H7 (cell line): ENCODE measurements at regions not wholly inside any gene's neighbourhood (a gene's known extent, or its start where the extent isn't known, plus 50 kb on each side); places are given as distances from the start of the nearest gene placed in this dataset.
A peak's percentile ranks its signal among the peaks of the same experiment; 100 is the strongest.

Source experiments
- DNase-seq: peaks from one replicate; pipeline ENCODE4 v3.0.0; 2012
- H3K27me3 ChIP-seq: 2 replicates; pipeline ENCODE4 v1.6.0; 2011; ENCODE audit warnings: mild to moderate bottlenecking, low read length; ENCODE audit not compliant: control insufficient read depth, insufficient read depth
- H3K36me3 ChIP-seq: replicated peaks from 2 replicates; pipeline ENCODE4 v1.5.1; 2011; ENCODE audit warnings: low read length; ENCODE audit not compliant: control insufficient read depth, insufficient read depth
- H3K4me3 ChIP-seq: 2 replicates; pipeline ENCODE4 v1.5.1; 2011; ENCODE audit warnings: low read depth, mild to moderate bottlenecking, control low read depth, low read length, moderate library complexity; ENCODE audit not compliant: insufficient read depth

DNA sequence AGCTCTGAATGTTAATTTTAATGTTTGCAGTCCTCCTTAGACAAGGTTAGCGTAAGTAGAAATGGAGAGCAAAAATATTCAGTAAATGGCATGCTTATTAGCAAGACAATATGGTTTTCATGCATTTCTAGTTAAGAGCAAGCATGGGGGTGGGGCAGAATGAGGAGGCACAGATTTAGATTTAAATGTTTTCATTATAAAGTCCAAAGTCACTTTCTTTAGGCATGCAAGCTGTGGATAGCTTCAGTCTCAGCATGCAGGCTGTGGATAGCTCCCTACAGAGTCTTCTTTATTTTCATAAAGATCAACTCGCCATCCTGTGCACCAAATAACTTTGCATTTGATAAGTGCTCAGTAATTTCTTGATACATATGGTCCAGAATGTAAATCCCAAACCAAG, 1294.5 kb upstream of the ADGRL2 start:
- Histone ChIP-seq H3K27me3 (no peaks in the 10 kb centered on the region), H3K4me3 (no peak overlapping the region), H3K36me3 (no peaks in the 10 kb centered on the region)
- no peak for DNase-seq

DNA sequence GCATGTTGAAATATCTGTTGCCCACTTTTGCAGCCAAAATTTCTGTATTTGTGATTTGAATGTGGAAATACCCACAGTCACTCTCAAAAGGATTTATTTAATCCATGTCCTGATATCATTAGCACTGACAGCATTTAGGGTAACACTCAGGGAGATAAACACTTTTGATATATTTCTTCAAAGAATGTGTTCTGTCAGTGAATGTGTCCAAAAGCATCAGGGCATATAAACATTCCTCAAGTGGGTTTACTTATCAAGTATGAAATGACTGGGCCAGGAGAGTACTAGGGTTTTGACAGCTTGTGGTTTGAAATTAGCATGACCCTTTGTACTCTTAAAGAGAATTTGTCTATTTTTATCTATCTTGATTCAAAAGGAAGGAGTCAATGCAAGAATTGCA, 1302.1 kb upstream of the ADGRL2 start:
- no peaks in the 10 kb centered on the region for H3K36me3 ChIP-seq
- DNase-seq: no peak
- no peak overlapping the region for H3K4me3 ChIP-seq
- H3K27me3 ChIP-seq: no peaks in the 10 kb centered on the region

DNA sequence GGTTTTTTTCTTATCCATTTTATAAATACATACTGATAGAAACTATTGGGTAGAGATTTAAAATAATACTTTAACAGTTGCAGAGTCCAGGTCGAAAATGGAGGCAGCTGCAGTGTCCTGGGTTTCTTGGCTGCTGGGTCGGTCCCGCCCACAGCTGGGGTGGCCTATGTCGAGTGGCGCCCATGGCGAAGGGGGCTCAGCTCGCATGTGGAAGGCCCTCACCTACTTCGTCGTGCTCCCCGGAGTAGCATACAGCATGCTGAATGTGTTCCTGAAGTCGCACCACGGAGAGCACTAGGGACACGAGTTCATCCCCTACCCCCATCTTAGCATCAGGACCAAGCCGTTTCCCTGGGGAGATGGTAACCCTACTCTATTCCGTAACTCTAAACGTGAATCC, 1304.9 kb upstream of the ADGRL2 start:
- Histone ChIP-seq H3K4me3 (no peak overlapping the region), H3K27me3 (no peaks in the 10 kb centered on the region), H3K36me3 (no peaks in the 10 kb centered on the region)
- no peak for DNase-seq

DNA sequence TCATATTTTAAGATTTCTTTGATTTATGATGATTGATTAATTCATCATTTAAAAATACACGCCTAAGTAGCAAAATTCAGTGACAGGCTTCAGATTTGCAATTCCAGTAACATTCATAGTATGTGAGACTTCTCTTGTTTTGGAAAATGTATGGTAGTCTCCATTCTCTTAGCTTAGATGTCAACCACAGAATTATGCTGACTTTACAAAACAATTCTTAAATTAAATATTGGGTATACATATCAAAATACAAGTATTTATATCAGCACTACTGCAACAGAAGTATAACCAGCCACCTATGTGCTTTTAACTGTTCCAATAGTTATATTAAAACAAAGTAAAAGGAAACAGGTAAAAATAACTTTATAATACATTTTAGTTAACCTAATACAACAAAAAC, 1328.6 kb upstream of the ADGRL2 start:
- no peak for DNase-seq
- Histone ChIP-seq H3K36me3 (no peaks in the 10 kb centered on the region), H3K27me3 (no peaks in the 10 kb centered on the region), H3K4me3 (no peak overlapping the region)

DNA sequence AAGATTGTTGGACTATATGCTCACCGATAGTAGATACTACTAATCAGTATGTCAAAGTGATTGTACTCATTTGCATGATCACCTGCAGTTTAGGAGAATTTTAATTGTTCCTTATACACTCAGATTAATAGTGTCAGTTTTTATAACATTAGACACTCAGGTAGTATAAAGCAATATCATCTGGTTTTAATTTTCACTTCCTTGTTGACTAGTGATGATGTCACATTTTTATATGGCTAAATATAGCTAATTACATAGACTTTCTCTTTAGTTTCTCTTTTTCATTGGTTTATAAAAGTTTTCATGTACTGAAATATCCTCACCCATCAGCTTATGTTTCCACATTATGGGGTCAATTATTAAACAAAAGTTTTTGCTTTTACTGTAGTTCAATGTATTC, 1332.4 kb upstream of the ADGRL2 start:
- no peaks in the 10 kb centered on the region for H3K36me3 ChIP-seq
- no peak for DNase-seq
- H3K4me3 ChIP-seq: no peak overlapping the region
- H3K27me3 ChIP-seq: no peaks in the 10 kb centered on the region

DNA sequence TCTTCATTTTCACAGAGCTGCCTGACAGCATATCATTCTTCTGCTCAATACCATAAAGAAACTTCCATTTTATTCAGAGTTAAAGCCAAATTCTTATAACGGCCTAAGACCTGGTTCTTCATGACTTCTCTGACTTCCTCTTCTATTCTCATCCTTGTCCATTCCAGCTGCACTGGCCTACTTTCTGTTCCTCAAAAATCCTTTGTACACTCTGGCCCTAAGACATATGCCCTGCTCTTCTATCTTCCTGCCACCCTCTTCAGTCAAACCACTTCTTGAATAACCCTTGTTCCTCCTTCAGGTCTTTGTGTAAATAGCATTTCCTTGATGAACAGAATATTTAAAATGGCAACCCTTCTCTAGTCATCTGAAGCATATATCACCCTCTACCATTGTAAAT, 1338.7 kb upstream of the ADGRL2 start:
- no peaks in the 10 kb centered on the region for H3K36me3 ChIP-seq
- H3K4me3 ChIP-seq: no peak overlapping the region
- no peak for DNase-seq
- H3K27me3 ChIP-seq: no peaks in the 10 kb centered on the region

DNA sequence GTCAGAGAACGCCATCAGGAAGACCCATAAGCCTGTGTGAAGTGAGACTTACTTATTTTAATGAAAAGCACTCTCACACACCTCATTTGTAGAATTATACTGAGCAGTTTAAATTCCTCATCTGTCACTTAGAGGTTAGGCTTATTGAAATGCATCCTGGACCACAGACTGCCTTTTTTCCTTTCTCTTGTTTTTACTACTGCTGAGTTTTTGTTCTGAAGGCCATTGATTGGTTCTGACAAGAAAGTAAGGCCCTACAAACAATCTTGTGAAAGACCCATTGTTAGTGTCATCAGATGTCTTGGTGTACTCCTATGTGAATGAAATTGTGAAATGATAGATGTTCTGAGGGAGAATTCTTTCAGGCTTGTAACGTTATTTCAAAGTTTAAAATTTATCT, 1343.3 kb upstream of the ADGRL2 start:
- H3K27me3 ChIP-seq: no peaks in the 10 kb centered on the region
- no peaks in the 10 kb centered on the region for H3K36me3 ChIP-seq
- peak; percentile 10 for DNase-seq
- no peak overlapping the region for H3K4me3 ChIP-seq

DNA sequence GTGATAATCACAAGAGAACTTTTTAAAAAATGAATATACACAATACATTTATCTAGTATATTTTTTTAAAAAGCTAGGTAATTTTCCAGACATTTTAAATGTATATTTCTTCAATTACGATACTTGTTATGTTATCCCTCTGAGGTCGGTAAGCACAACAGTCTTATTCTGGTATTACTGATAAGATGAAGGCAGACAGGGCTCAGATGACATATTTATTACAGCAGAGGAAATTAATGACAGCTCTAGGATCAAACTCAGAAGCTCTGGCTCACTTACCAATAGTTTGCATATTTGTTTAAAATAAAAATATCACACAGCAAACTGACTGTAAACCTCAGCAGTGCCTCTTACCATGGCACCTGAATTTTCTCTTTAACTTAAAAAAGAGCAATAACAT, 1347.0 kb upstream of the ADGRL2 start:
- no peaks in the 10 kb centered on the region; the same call in 1 of the 2 replicates for H3K27me3 ChIP-seq
- H3K4me3 ChIP-seq: no peak overlapping the region
- no peak for DNase-seq
- no peaks in the 10 kb centered on the region for H3K36me3 ChIP-seq

DNA sequence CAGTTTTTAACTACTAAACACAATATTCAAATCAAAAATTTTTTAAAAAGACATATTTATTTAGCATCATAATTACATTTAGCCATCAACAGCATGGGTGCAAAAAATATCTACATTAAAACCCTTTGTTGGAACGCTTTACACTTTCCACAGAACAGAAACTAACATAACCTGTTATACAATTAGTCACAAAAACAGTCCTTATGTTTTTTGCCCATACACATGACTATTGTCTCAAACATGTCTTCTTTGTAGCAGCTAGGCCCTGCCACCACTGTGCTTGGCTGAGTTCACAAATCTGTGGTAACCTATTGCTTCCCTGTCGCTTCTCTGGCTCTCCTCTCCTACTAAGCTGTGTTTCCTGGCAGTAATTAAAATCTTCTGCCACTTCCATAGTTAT, 1350.0 kb upstream of the ADGRL2 start:
- Histone ChIP-seq H3K36me3 (no peaks in the 10 kb centered on the region), H3K4me3 (no peak overlapping the region)

DNA sequence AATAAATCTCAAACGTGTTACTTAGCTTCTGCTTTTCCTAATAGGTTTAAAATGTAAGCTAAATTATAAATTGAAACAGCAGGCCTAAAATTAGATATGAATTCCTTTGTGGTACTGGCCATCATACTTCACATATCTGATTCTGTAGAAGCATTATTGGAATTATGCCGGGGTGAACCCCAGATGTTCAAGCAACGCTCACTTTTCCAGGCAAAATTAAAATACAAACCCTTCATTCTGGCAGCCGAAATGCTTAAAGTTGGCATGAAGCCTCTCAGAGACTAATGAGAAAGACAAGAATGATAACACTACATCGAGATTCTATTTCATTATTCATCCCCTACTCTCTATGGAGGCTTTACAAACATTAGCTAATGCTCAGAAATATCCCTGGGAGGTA, 1352.7 kb upstream of the ADGRL2 start:
- no peak for DNase-seq
- no peaks in the 10 kb centered on the region for H3K36me3 ChIP-seq
- H3K27me3 ChIP-seq: no peaks in the 10 kb centered on the region; the same call in 1 of the 2 replicates
- no peak overlapping the region for H3K4me3 ChIP-seq

More for the DNA sequence above, 1350.0 kb upstream of the ADGRL2 start:
- H3K27me3 ChIP-seq: no peaks in the 10 kb centered on the region; the same call in 1 of the 2 replicates
- DNase-seq: no peak

DNA sequence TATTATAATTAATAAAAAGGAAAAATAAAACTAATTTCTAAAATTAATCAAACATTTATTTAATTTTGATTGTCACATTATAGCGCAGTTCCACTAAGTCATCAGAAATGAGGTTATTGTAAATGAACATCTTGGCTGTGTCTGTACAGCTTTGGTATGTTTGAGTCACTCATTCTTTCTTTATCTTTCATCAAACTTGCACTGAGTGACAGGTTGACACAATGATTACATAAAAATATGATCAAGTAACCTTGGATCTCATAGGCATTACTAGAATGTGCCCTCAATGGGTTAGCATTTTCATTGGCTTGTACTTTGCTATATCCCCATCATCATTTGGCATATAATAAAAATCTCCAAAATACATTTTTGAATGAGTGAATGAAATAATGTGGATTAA, 1353.2 kb upstream of the ADGRL2 start:
- Histone ChIP-seq H3K27me3 (no peaks in the 10 kb centered on the region; the same call in 1 of the 2 replicates), H3K4me3 (no peak overlapping the region), H3K36me3 (no peaks in the 10 kb centered on the region)
- DNase-seq: no peak

DNA sequence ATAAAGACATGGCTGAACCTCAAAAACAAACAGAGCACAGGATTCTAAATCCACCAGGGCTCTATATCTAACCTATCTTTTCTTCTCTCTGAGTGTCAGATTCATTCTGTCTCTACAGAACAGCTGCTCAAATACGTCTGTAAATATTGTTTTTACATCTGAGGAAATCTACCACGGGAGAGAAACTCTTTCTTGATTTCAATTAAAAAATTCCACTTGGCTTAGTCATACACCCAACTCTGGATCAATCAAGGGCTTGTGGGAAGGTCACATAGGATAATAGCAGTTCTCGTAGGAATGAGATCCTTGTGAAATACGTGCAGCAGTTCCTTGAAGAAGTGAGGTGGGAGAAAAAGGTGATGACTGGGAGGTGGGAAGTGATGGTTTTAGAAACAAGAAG, 1355.7 kb upstream of the ADGRL2 start:
- H3K27me3 ChIP-seq: no peaks in the 10 kb centered on the region
- DNase-seq: no peak
- H3K36me3 ChIP-seq: no peaks in the 10 kb centered on the region
- no peak overlapping the region for H3K4me3 ChIP-seq

DNA sequence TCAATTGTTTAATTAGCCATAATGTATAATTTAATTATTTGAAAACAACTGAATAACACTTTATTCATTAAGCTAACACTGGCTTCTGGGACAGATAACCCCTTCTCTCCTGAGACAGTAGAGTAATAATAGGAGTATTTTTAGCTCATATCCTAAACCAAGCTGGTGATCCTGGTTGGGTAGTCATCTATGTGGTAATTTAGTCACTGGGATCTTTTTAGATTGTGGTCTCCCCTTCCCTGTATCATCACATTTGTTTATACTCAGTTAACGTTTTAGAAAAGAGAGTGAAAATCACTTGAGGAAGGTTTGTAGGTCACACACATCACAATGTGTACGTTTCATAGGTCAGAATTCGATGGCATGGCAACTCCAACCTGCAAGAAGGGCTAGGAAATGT, 1356.6 kb upstream of the ADGRL2 start:
- Histone ChIP-seq H3K4me3 (no peak overlapping the region), H3K36me3 (no peaks in the 10 kb centered on the region), H3K27me3 (no peaks in the 10 kb centered on the region)
- no peak for DNase-seq

DNA sequence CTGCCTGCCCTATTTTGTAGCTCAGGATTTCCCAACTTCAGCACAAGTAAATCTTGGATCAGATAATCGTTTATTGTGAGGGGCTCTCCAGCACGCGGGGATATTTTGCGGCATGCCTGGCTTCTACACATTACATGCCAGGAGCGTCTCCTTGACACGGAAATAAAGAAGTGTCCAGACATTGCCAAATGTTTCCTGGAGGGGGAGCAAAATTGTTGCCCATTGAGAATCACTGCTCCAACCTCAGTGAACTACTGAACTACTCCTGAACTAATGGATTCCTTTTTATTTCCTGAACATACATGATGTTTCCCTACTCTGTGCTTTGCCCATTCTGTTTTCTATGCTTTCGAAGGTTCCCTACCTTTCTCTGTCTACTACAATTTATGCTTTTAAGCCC, 1359.1 kb upstream of the ADGRL2 start:
- H3K36me3 ChIP-seq: no peaks in the 10 kb centered on the region
- no peak overlapping the region for H3K4me3 ChIP-seq
- no peak for DNase-seq
- no peaks in the 10 kb centered on the region for H3K27me3 ChIP-seq

DNA sequence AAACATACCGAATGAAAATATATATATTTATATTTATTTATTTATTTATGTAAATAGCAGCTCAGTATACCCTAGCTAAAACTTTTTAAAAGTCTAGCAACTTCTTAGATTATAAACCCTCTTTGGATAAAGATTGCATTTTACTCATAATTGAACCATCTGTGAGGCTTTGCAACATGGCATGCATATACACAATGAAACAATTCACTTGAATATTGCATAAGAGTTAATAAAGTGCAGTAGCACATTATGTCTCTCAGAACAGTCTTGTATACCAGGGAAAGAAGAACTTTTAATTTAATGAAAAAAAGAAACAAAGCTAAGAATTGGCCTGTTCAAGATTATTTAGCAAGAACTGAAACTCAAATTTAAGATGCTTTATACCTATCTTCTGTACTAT, 1363.9 kb upstream of the ADGRL2 start:
- no peak for DNase-seq
- Histone ChIP-seq H3K27me3 (no peaks in the 10 kb centered on the region), H3K36me3 (no peaks in the 10 kb centered on the region), H3K4me3 (no peak overlapping the region)

DNA sequence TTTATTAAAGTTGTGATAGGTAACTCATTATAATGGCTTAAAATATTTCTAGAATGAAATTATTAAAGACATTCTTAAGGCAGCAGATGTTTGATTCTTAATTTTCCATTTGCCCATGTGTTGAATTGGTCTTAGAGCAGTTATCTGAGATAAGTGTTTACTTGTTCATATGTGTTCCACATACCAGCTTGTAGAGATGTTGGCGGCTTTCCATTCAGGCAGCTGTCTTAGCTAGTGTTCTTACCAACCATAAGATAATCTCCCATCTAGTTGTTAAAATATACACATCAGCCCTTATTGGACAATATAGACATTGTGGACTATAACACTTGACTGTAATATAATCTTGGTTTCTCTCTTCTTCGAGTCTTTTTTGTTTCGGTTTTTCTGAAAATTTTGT, 1372.9 kb upstream of the ADGRL2 start:
- Histone ChIP-seq H3K4me3 (no peak overlapping the region), H3K36me3 (no peaks in the 10 kb centered on the region), H3K27me3 (no peaks in the 10 kb centered on the region)
- no peak for DNase-seq
